A673 (cell line): ENCODE measurements at regions not wholly inside any gene's neighbourhood (a gene's known extent, or its start where the extent isn't known, plus 50 kb on each side); places are given as distances from the start of the nearest gene placed in this dataset.

ENCODE experiments used
- CTCF ChIP-seq: fragments of 300-800, 200-600 bp; sonication (generic); conservative IDR thresholded peaks from 2 replicates; pipeline ENCODE4 v1.5.1; 2017; ENCODE audit warnings: low read depth, mild to moderate bottlenecking, antibody characterized with exemption, low read length, moderate library complexity, mixed read lengths
- EZH2 ChIP-seq: fragments of 200-600 bp; sonication (generic); IDR thresholded peaks from 2 replicates; pipeline ENCODE4 v1.6.1; 2017; ENCODE audit warnings: borderline replicate concordance, low read depth, mild to moderate bottlenecking, mixed read lengths, antibody characterized with exemption, low read length; ENCODE audit not compliant: poor library complexity, severe bottlenecking

GRCh38 chr2:120859128-120859527, 123.5 kb downstream of the GLI2 start:
- TF ChIP-seq CTCF (no peak), EZH2 (no peak)
